Left lung (tissue), 4 donors: ENCODE measurements at regions not wholly inside any gene's neighbourhood (a gene's known extent, or its start where the extent isn't known, plus 50 kb on each side); places are given as distances from the start of the nearest gene placed in this dataset.

Source experiments
- ATAC-seq: fragments of 200-7000 bp; cut with Tn5 transposase; one replicate; pipeline ENCODE4 v1.9.1; 2020; ENCODE audit warnings: moderate library complexity
- DNase-seq, 4 donors: peaks; one replicate each; pipeline ENCODE4 v3.0.0-alpha.2; 2013 to 2020
- H3K27ac ChIP-seq, 2 donors: fragments of 200-600 bp; sonication (generic) in 1 of 2; one replicate each; pipeline versions ENCODE4 v1.5.0 to v1.8.0; 2020 to 2021
- H3K27me3 ChIP-seq, 2 donors: fragments of 200-600 bp; sonication (generic) in 1 of 2; one replicate each; pipeline versions ENCODE4 v1.5.0 to v1.8.0; 2020 to 2021
- H3K36me3 ChIP-seq, 2 donors: fragments of 200-600 bp; sonication (generic) in 1 of 2; one replicate each; pipeline versions ENCODE4 v1.5.0 to v1.8.0; 2020 to 2021
- H3K4me1 ChIP-seq, 2 donors: fragments of 200-600 bp; one replicate each; pipeline ENCODE4 v1.8.0; 2021
- H3K4me3 ChIP-seq, 2 donors: fragments of 200-600 bp; sonication (generic) in 1 of 2; one replicate each; pipeline versions ENCODE4 v1.5.0 to v1.8.0; 2020 to 2021; ENCODE audit warnings: mild to moderate bottlenecking in 1 of 2
- H3K9me3 ChIP-seq, 2 donors: fragments of 200-600 bp; sonication (generic) in 1 of 2; one replicate each; pipeline versions ENCODE4 v1.5.0 to v1.8.0; 2020 to 2021
- CTCF ChIP-seq, 2 donors: fragments of 200-600 bp; sonication (generic) in 1 of 2; IDR thresholded peaks; one replicate each; pipeline versions ENCODE4 v1.5.0 to v1.8.0; 2021; ENCODE audit warnings: antibody characterized with exemption in 2 of 2
- intact Hi-C, 2 donors: fragments of 100-400 bp; cut with DNase I; formaldehyde crosslinking; loops; one replicate each; pipeline versions ENCODE4 v1.11.2 to v1.14.2; 2022
- donor health status: DM: no; HTN: yes; CAD: no.
- donor health status: DM: no; HTN: no; CAD: no.

GRCh38 chr2:41993435-41993925 is 54.3 kb upstream of the PKDCC start:
- no peaks in the 10 kb centered on the region for H3K4me1 ChIP-seq
- no peak for TF ChIP-seq CTCF (IDR thresholded peaks at IDR 0.05)
- intact Hi-C loops: no loop called here
- no peak overlapping the region for H3K4me3 ChIP-seq
- no peaks in the 10 kb centered on the region for H3K36me3 ChIP-seq
- H3K27me3 ChIP-seq: no peaks in the 10 kb centered on the region
- H3K27ac ChIP-seq: no peak overlapping the region
- DNase-seq (no peak), ATAC-seq (no peak)
- H3K9me3 ChIP-seq: no peaks in the 10 kb centered on the region

- no peaks in the 10 kb centered on the region for H3K36me3 ChIP-seq
- no peaks in the 10 kb centered on the region for H3K27me3 ChIP-seq
- H3K27ac ChIP-seq: no peak overlapping the region
- TF ChIP-seq CTCF (IDR thresholded peaks at IDR 0.05): no peak
- intact Hi-C loops: no loop called here
- H3K4me1 ChIP-seq: no peaks in the 10 kb centered on the region
- H3K4me3 ChIP-seq: no peak overlapping the region
- DNase-seq (no peak), ATAC-seq (peak; percentile 49)
- H3K9me3 ChIP-seq: no peaks in the 10 kb centered on the region
Observed at GRCh38 chr2:41994233-41994637, 53.6 kb upstream of the PKDCC start.

GRCh38 chr2:41994661-41995060 is 53.2 kb upstream of the PKDCC start:
- TF ChIP-seq CTCF (IDR thresholded peaks at IDR 0.05): no peak
- H3K4me1 ChIP-seq: no peaks in the 10 kb centered on the region
- H3K9me3 ChIP-seq: no peaks in the 10 kb centered on the region
- no peak for DNase-seq
- no peak overlapping the region for H3K27ac ChIP-seq
- no peaks in the 10 kb centered on the region for H3K27me3 ChIP-seq
- intact Hi-C loops: no loop called here
- H3K4me3 ChIP-seq: no peak overlapping the region
- H3K36me3 ChIP-seq: no peaks in the 10 kb centered on the region
- no peak for ATAC-seq

- Histone ChIP-seq H3K27me3 (no peaks in the 10 kb centered on the region), H3K4me1 (no peaks in the 10 kb centered on the region), H3K36me3 (no peaks in the 10 kb centered on the region), H3K27ac (no peak overlapping the region), H3K9me3 (no peaks in the 10 kb centered on the region), H3K4me3 (no peak overlapping the region)
- TF ChIP-seq CTCF (IDR thresholded peaks at IDR 0.05): no peak
- DNase-seq: no peak
- intact Hi-C loops: no loop called here
- no peak for ATAC-seq
Observed at GRCh38 chr2:41997561-41997960, 50.3 kb upstream of the PKDCC start.
